ENCODE measurements at regions not wholly inside any gene's neighbourhood (a gene's known extent, or its start where the extent isn't known, plus 50 kb on each side); places are given as distances from the start of the nearest gene placed in this dataset.
A peak's percentile ranks its signal among the peaks of the same experiment; 100 is the strongest.

DNA sequence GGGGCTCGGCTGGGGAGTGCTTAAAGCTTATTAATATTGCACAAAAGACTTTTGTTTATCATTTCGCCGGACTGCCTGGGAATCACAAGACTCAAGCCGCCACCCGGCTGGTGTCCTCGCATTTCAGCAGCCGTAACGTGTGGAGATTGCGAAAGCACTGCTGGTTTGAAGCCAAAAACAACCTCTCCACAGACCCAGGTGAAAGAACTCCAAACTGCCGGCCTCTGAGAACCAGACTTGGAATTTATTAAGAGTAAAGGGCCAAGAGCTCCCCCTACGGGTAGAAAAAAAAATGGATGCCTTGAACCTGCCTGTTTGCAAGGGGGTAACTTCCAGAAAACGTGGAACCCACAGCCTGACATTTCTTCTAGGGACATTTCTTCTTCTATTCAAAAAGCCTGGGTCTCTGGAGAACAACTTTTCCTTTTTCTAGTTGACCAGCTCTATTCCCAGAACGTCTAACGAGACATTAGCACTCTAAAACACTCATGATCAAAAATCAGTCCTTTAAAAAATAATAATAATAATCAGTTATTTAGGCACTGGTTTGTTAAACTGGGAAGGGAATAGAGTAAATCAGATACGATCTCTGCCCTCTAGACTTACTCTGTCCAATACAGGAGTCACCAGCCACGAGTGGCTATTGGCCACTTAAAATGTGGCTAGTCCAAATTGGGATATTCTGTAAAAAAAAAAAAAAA, 216.3 kb downstream of the C1D start (continued):
- 0 out of 2 replicates have a peak, but pooled peaks have one; percentile 74 for TF ChIP-seq ZNF598 (CRISPR knock-in tag; IDR thresholded peaks at IDR 0.05; ENCODE audit: borderline replicate concordance)
- no peak for TF ChIP-seq NCOR1 (IDR thresholded peaks at IDR 0.05; ENCODE audit: borderline replicate concordance, low read length)
- no peak for TF ChIP-seq ZNF883 (CRISPR knock-in tag; IDR thresholded peaks at IDR 0.05; ENCODE audit: not compliant biosample characterization)
- TF ChIP-seq ZNF496 (CRISPR knock-in tag; IDR thresholded peaks at IDR 0.05; ENCODE audit: insufficient replicate concordance) = no peak
- TF ChIP-seq SOX6 (IDR thresholded peaks at IDR 0.05) = no peak
- TF ChIP-seq SOX6 (CRISPR knock-in tag; IDR thresholded peaks at IDR 0.05) = peak; percentile 81
- no peak for TF ChIP-seq ZNF619 (CRISPR knock-in tag; IDR thresholded peaks at IDR 0.05)
- TF ChIP-seq ZC3H4 (CRISPR knock-in tag; IDR thresholded peaks at IDR 0.05; ENCODE audit: borderline replicate concordance) = no peak
- no peak for TF ChIP-seq ZSCAN29 (CRISPR knock-in tag; conservative IDR thresholded peaks at IDR 0.05)
- 0 out of 2 replicates have a peak, but pooled peaks have one; percentile 39 for TF ChIP-seq ZNF878 (CRISPR knock-in tag; IDR thresholded peaks at IDR 0.05)
- no peak for TF ChIP-seq HDAC6 (IDR thresholded peaks at IDR 0.05; ENCODE audit: low read depth, low read length)
- TF ChIP-seq PHF5A (CRISPR knock-in tag; IDR thresholded peaks at IDR 0.05; ENCODE audit: low read depth, unreplicated experiment) = no peak
- TF ChIP-seq, protein P1, sequence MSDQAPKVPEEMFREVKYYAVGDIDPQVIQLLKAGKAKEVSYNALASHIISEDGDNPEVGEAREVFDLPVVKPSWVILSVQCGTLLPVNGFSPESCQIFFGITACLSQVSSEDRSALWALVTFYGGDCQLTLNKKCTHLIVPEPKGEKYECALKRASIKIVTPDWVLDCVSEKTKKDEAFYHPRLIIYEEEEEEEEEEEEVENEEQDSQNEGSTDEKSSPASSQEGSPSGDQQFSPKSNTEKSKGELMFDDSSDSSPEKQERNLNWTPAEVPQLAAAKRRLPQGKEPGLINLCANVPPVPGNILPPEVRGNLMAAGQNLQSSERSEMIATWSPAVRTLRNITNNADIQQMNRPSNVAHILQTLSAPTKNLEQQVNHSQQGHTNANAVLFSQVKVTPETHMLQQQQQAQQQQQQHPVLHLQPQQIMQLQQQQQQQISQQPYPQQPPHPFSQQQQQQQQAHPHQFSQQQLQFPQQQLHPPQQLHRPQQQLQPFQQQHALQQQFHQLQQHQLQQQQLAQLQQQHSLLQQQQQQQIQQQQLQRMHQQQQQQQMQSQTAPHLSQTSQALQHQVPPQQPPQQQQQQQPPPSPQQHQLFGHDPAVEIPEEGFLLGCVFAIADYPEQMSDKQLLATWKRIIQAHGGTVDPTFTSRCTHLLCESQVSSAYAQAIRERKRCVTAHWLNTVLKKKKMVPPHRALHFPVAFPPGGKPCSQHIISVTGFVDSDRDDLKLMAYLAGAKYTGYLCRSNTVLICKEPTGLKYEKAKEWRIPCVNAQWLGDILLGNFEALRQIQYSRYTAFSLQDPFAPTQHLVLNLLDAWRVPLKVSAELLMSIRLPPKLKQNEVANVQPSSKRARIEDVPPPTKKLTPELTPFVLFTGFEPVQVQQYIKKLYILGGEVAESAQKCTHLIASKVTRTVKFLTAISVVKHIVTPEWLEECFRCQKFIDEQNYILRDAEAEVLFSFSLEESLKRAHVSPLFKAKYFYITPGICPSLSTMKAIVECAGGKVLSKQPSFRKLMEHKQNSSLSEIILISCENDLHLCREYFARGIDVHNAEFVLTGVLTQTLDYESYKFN (CRISPR knock-in tag; conservative IDR thresholded peaks at IDR 0.05) = no peak
- TF ChIP-seq, protein P2, sequence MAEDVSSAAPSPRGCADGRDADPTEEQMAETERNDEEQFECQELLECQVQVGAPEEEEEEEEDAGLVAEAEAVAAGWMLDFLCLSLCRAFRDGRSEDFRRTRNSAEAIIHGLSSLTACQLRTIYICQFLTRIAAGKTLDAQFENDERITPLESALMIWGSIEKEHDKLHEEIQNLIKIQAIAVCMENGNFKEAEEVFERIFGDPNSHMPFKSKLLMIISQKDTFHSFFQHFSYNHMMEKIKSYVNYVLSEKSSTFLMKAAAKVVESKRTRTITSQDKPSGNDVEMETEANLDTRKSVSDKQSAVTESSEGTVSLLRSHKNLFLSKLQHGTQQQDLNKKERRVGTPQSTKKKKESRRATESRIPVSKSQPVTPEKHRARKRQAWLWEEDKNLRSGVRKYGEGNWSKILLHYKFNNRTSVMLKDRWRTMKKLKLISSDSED (CRISPR knock-in tag; IDR thresholded peaks at IDR 0.05) = no peak
- TF ChIP-seq ZFX (CRISPR knock-in tag; IDR thresholded peaks at IDR 0.05; ENCODE audit: low read depth) = no peak
- TF ChIP-seq SSRP1 (CRISPR knock-in tag; IDR thresholded peaks at IDR 0.05) = no peak
- no peak for TF ChIP-seq SRSF4 (IDR thresholded peaks at IDR 0.05; ENCODE audit: low read depth, low read length, poor library complexity, severe bottlenecking)
- 0 out of 2 replicates have a peak, but pooled peaks have one; percentile 27 for TF ChIP-seq ETV5 (CRISPR knock-in tag; IDR thresholded peaks at IDR 0.05; ENCODE audit: borderline replicate concordance)
- TF ChIP-seq, protein P3, sequence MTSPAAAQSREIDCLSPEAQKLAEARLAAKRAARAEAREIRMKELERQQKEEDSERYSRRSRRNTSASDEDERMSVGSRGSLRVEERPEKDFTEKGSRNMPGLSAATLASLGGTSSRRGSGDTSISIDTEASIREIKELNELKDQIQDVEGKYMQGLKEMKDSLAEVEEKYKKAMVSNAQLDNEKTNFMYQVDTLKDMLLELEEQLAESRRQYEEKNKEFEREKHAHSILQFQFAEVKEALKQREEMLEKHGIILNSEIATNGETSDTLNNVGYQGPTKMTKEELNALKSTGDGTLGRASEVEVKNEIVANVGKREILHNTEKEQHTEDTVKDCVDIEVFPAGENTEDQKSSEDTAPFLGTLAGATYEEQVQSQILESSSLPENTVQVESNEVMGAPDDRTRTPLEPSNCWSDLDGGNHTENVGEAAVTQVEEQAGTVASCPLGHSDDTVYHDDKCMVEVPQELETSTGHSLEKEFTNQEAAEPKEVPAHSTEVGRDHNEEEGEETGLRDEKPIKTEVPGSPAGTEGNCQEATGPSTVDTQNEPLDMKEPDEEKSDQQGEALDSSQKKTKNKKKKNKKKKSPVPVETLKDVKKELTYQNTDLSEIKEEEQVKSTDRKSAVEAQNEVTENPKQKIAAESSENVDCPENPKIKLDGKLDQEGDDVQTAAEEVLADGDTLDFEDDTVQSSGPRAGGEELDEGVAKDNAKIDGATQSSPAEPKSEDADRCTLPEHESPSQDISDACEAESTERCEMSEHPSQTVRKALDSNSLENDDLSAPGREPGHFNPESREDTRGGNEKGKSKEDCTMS (CRISPR knock-in tag; conservative IDR thresholded peaks at IDR 0.05) = no peak
- TF ChIP-seq POLR2AphosphoS2 (IDR thresholded peaks at IDR 0.05; ENCODE audit: low read depth, low read length) = no peak
- no peak for TF ChIP-seq ZNF790 (CRISPR knock-in tag; IDR thresholded peaks at IDR 0.05; ENCODE audit: borderline replicate concordance)
- TF ChIP-seq NR3C1 (CRISPR knock-in tag; IDR thresholded peaks at IDR 0.05) = no peak
- no peak for TF ChIP-seq IRF2 (CRISPR knock-in tag; IDR thresholded peaks at IDR 0.05)
- no peak for TF ChIP-seq ZKSCAN5 (CRISPR knock-in tag; IDR thresholded peaks at IDR 0.05)
- no peak for TF ChIP-seq PAF1 (CRISPR knock-in tag; IDR thresholded peaks at IDR 0.05)
